Right lobe of liver (tissue), 4 donors: ENCODE measurements at regions not wholly inside any gene's neighbourhood (a gene's known extent, or its start where the extent isn't known, plus 50 kb on each side); places are given as distances from the start of the nearest gene placed in this dataset.

ENCODE experiments used
- CTCF ChIP-seq, 4 donors: fragments of 200-600 bp in 3 of 4; fragments of 450-650 bp in 1 of 4; IDR thresholded peaks; one replicate each; pipeline versions ENCODE4 v1.5.1 to v1.8.0; 2016 to 2022; ENCODE audit warnings: antibody characterized with exemption in 4 of 4, mild to moderate bottlenecking in 2 of 4
- POLR2A ChIP-seq: fragments of 450-650 bp; IDR thresholded peaks from one replicate; pipeline ENCODE4 v1.6.1; 2017; ENCODE audit warnings: antibody characterized with exemption, mild to moderate bottlenecking
- donor health status: DM: no; HTN: no; CAD: no.
- donor health status: DM: no; HTN: no; CAD: no.
- donor health status: DM: no; HTN: yes; CAD: no.

GRCh38 chr16:54746596-54746995, 184.1 kb upstream of the IRX5 start:
- TF ChIP-seq POLR2A (no peak), CTCF (IDR thresholded peaks at IDR 0.05) (no peak)
